Breast epithelium (tissue), 4 donors: ENCODE measurements at regions not wholly inside any gene's neighbourhood (a gene's known extent, or its start where the extent isn't known, plus 50 kb on each side); places are given as distances from the start of the nearest gene placed in this dataset.

Source experiments
- DNase-seq, 2 donors: peaks; one replicate each; pipeline ENCODE4 v3.0.0-alpha.2; 2019; ENCODE audit warnings: low spot score in 2 of 2
- H3K27ac ChIP-seq, 2 donors: fragments of 200-600 bp; sonication (generic) in 1 of 2; one replicate each; pipeline ENCODE4 v1.5.1; 2016 to 2019; ENCODE audit warnings: mild to moderate bottlenecking in 1 of 2
- H3K27me3 ChIP-seq, 2 donors: fragments of 200-600 bp; sonication (generic) in 1 of 2; one replicate each; pipeline versions ENCODE4 v1.5.1 to v1.6.0; 2017 to 2019; ENCODE audit warnings: control low read depth in 1 of 2, mild to moderate bottlenecking in 1 of 2
- H3K36me3 ChIP-seq: fragments of 200-600 bp; one replicate; pipeline ENCODE4 v1.5.1; 2019
- H3K4me1 ChIP-seq, 2 donors: fragments of 200-600 bp; sonication (generic); one replicate each; pipeline ENCODE4 v1.5.1; 2016 to 2019; ENCODE audit warnings: control low read depth in 1 of 2
- H3K4me3 ChIP-seq, 3 donors: fragments of 200-600 bp; sonication (generic); 1 replicate in 2 of 3; 2 replicates in 1 of 3; pipeline ENCODE4 v1.5.1; 2016 to 2019; ENCODE audit warnings: mild to moderate bottlenecking in 3 of 3, moderate library complexity in 2 of 3
- H3K9me3 ChIP-seq, 2 donors: fragments of 200-600 bp; sonication (generic) in 1 of 2; one replicate each; pipeline ENCODE4 v1.5.1; 2016 to 2019; ENCODE audit warnings: control low read depth in 1 of 2
- CTCF ChIP-seq, 3 donors: fragments of 450-650 bp; IDR thresholded peaks; one replicate each; pipeline ENCODE4 v1.5.1; 2016 to 2017; ENCODE audit warnings: antibody characterized with exemption in 3 of 3, mild to moderate bottlenecking in 3 of 3, moderate library complexity in 3 of 3
- POLR2A ChIP-seq: fragments of 450-650 bp; IDR thresholded peaks from one replicate; pipeline ENCODE4 v1.6.1; 2016; ENCODE audit warnings: antibody characterized with exemption, mild to moderate bottlenecking, moderate library complexity
- POLR2AphosphoS5 ChIP-seq, 3 donors: sonication (generic); formaldehyde crosslinking; IDR thresholded peaks; one replicate each; pipeline ENCODE4 v1.6.1; 2017; ENCODE audit warnings: antibody characterized with exemption in 3 of 3
- intact Hi-C: fragments of 100-400 bp; cut with DNase I; formaldehyde crosslinking; loops from one replicate; pipeline ENCODE4 v1.15.1; 2023; ENCODE audit warnings: low total_unique reads

DNA sequence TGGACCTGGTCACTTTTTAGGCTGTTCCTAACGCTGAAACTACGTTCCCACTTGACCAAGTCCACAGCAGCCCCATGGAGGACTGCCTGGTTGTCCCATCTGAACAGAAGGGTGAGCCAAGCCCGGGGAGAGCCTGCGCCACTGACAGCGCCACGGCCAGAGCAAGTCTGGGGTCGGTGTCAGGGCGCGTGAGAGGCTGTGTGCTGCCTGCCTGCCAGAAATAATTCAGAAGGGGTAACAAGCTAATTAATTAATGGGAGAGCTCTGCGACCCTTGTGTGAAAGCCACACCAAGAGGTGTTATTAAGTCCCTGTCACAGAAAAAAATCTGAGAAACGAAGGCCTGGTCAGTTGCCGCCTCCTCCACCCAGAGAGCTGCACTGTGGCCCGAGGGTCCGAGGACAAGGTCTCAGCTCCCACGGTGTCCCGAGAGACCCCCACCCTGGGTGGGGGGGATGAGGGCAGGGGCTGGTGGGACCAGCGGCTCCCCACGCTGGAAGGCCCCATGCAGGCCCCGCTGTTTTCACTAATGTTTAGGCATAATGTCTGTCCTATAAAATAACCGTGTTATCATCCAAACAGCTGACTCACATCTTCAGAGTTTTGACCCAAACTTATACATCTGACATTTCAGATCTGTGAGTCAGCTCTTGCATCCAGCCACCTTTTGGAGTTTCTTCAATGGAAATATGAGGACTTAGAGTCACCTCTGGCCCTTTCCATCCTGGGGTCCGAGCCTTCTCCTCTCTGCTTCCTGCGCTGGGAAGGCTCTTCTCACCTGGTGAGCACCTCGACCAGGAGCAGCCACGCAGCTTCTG, 58.5 kb downstream of the DLL1 start:
- Histone ChIP-seq H3K27me3 (peaks cover 0 to 8% of the 10 kb centered on the region in 2 donors), H3K4me3 (no peak overlapping the region), H3K4me1 (no peaks in the 10 kb centered on the region), H3K36me3 (no peaks in the 10 kb centered on the region), H3K27ac (no peak overlapping the region), H3K9me3 (no peaks in the 10 kb centered on the region)
- intact Hi-C loops, result no loop called here
- DNase-seq, result no peak
- TF ChIP-seq POLR2A (no peak), CTCF (IDR thresholded peaks at IDR 0.05) (no peak), POLR2AphosphoS5 (IDR thresholded peaks at IDR 0.05) (no peak)

- TF ChIP-seq POLR2AphosphoS5 (IDR thresholded peaks at IDR 0.05), result no peak
- TF ChIP-seq CTCF (IDR thresholded peaks at IDR 0.05), result no peak
- H3K27ac ChIP-seq, result no peak overlapping the region
- intact Hi-C loops, result no loop called here
- peaks cover 0 to 8% of the 10 kb centered on the region in 2 donors for H3K27me3 ChIP-seq
- no peaks in the 10 kb centered on the region for H3K36me3 ChIP-seq
- no peaks in the 10 kb centered on the region for H3K4me1 ChIP-seq
- H3K9me3 ChIP-seq, result no peaks in the 10 kb centered on the region
- DNase-seq, result peak in 1 of 2 donors; percentile 36
- no peak overlapping the region for H3K4me3 ChIP-seq
Observed at GRCh38 chr6:170231293-170232185, 59.3 kb downstream of the DLL1 start.

GRCh38 chr6:170230520-170231292, 60.2 kb downstream of the DLL1 start:
- peaks cover 0 to 8% of the 10 kb centered on the region in 2 donors for H3K27me3 ChIP-seq
- H3K4me1 ChIP-seq, result no peaks in the 10 kb centered on the region
- H3K27ac ChIP-seq, result no peak overlapping the region
- TF ChIP-seq CTCF (IDR thresholded peaks at IDR 0.05) (no peak), POLR2A (no peak), POLR2AphosphoS5 (IDR thresholded peaks at IDR 0.05) (no peak)
- no peaks in the 10 kb centered on the region for H3K36me3 ChIP-seq
- no peak for DNase-seq
- H3K4me3 ChIP-seq, result no peak overlapping the region
- intact Hi-C loops, result no loop called here
- H3K9me3 ChIP-seq, result no peaks in the 10 kb centered on the region

GRCh38 chr6:170229851-170230519, 60.9 kb downstream of the DLL1 start:
- TF ChIP-seq CTCF (IDR thresholded peaks at IDR 0.05), result no peak
- Histone ChIP-seq H3K27ac (no peak overlapping the region), H3K36me3 (no peaks in the 10 kb centered on the region), H3K27me3 (peaks cover 0 to 8% of the 10 kb centered on the region in 2 donors), H3K9me3 (no peaks in the 10 kb centered on the region), H3K4me1 (no peaks in the 10 kb centered on the region), H3K4me3 (no peak overlapping the region)
- DNase-seq, result no peak
- intact Hi-C loops, result no loop called here
